Nephron (organoid): ENCODE measurements at regions not wholly inside any gene's neighbourhood (a gene's known extent, or its start where the extent isn't known, plus 50 kb on each side); places are given as distances from the start of the nearest gene placed in this dataset.

Source experiments
- H3K27ac Mint-ChIP-seq, 3 experiments: 2 replicates each; pipeline ENCODE4 v1.8.0; 2020; ENCODE audit warnings: mixed read lengths in 3 of 3, mild to moderate bottlenecking in 2 of 3, moderate library complexity in 1 of 3
- H3K27me3 Mint-ChIP-seq: 2 replicates; pipeline ENCODE4 v1.8.0; 2021; ENCODE audit warnings: low read depth, mild to moderate bottlenecking, moderate library complexity, mixed read lengths
- H3K36me3 Mint-ChIP-seq: 2 replicates; pipeline ENCODE4 v1.8.0; 2020; ENCODE audit warnings: low read depth, mixed read lengths
- H3K4me1 Mint-ChIP-seq: 2 replicates; pipeline ENCODE4 v1.8.0; 2020; ENCODE audit warnings: mixed read lengths
- H3K4me3 Mint-ChIP-seq, 3 experiments: 2 replicates each; pipeline ENCODE4 v1.8.0; 2020; ENCODE audit warnings: mild to moderate bottlenecking in 3 of 3, mixed read lengths in 3 of 3, moderate library complexity in 2 of 3
- H3K9me3 Mint-ChIP-seq: 2 replicates; pipeline ENCODE4 v1.8.0; 2020; ENCODE audit warnings: mixed read lengths
- TF ChIP-seq, protein P1 (sequence below), 3 experiments: fragments of 200-600 bp; sonication (generic); IDR thresholded peaks; one replicate each; pipeline ENCODE4 v1.5.0; 2021; ENCODE audit warnings: antibody characterized with exemption in 3 of 3; ENCODE audit not compliant: unreplicated experiment in 3 of 3

DNA sequence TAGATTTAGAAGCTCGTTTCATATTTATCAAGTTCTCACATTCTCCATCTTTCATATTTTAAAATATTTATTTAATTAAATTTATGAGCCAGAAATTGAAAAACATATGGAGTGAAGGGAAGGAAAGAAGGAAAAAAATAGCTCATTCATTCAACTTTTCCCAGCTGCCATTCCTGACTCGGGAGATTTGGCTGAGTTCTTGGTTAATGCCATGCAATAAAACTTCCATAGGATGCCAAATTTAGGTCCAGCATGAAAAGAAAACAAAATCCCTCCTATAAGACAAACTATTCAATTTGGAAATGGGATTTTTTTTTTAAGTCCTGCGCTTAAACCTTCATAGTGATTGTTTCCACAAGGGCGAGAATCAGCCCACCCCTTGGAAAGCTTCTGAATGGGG lies 426.1 kb upstream of the TNP1 start:
- Mint-ChIP-seq H3K27ac (peak overlapping the region in 2 of 3 experiments; percentile 23 to 33), H3K36me3 (peaks cover 16% of the 10 kb centered on the region), H3K27me3 (no peaks in the 10 kb centered on the region), H3K9me3 (peaks cover 9% of the 10 kb centered on the region), H3K4me3 (no peak overlapping the region), H3K4me1 (peaks cover 59% of the 10 kb centered on the region)
- TF ChIP-seq, protein P1, sequence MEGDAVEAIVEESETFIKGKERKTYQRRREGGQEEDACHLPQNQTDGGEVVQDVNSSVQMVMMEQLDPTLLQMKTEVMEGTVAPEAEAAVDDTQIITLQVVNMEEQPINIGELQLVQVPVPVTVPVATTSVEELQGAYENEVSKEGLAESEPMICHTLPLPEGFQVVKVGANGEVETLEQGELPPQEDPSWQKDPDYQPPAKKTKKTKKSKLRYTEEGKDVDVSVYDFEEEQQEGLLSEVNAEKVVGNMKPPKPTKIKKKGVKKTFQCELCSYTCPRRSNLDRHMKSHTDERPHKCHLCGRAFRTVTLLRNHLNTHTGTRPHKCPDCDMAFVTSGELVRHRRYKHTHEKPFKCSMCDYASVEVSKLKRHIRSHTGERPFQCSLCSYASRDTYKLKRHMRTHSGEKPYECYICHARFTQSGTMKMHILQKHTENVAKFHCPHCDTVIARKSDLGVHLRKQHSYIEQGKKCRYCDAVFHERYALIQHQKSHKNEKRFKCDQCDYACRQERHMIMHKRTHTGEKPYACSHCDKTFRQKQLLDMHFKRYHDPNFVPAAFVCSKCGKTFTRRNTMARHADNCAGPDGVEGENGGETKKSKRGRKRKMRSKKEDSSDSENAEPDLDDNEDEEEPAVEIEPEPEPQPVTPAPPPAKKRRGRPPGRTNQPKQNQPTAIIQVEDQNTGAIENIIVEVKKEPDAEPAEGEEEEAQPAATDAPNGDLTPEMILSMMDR (IDR thresholded peaks at IDR 0.05; ENCODE audit: unreplicated experiment in 3 of 3), result no peak

DNA sequence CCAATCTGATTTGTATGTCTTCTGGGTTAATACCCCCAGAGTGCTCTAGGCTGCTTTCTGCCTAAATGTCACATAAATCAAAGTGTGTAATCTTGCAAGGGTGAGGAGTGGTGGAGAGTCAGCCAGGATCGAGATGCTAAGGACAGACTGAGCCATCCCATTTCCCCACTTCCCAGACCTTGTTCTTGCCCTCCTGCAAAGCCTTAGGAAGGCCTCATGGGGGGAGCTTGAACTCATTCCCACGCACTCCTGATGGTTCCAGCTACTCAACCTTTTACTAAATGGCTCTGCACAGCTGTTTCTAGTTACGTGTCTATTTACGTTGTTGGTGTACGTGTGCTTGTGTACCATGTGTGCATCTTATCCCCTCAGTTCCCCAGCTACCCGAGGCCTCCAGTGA lies 423.6 kb upstream of the TNP1 start:
- Mint-ChIP-seq H3K27me3 (no peaks in the 10 kb centered on the region), H3K36me3 (peaks cover 13% of the 10 kb centered on the region), H3K9me3 (peaks cover 6% of the 10 kb centered on the region), H3K4me3 (no peak overlapping the region), H3K27ac (peak overlapping the region; percentile 76 to 94 (median 87)), H3K4me1 (peaks cover 62% of the 10 kb centered on the region)
- TF ChIP-seq, protein P1 (IDR thresholded peaks at IDR 0.05; ENCODE audit: unreplicated experiment in 3 of 3), result no peak

DNA sequence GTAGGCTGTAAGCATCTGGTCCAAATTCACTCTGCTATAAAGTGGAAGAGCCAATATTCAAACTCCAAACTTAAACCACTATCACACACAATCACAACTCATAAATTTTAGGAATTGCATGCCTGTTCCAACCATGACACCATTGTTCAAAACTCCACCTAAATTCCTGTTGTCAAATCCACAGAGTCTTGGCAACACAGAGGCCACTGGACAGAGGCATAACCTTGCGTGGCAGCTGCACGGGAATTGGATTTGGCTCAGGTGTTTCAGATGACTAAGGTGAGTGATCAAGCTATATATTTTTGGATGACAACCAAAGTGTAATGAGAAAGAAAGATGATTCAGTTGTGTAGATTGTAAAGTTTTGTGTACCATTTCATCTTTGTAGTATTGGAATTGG lies 422.7 kb upstream of the TNP1 start:
- peak overlapping the region in 2 of 3 experiments; percentile 87 to 94 for H3K27ac Mint-ChIP-seq
- peaks cover 70% of the 10 kb centered on the region for H3K4me1 Mint-ChIP-seq
- no peak overlapping the region for H3K4me3 Mint-ChIP-seq
- H3K9me3 Mint-ChIP-seq, result peaks cover 2% of the 10 kb centered on the region
- H3K27me3 Mint-ChIP-seq, result no peaks in the 10 kb centered on the region
- TF ChIP-seq, protein P1 (IDR thresholded peaks at IDR 0.05; ENCODE audit: unreplicated experiment in 3 of 3), result no peak
- H3K36me3 Mint-ChIP-seq, result peaks cover 8% of the 10 kb centered on the region

DNA sequence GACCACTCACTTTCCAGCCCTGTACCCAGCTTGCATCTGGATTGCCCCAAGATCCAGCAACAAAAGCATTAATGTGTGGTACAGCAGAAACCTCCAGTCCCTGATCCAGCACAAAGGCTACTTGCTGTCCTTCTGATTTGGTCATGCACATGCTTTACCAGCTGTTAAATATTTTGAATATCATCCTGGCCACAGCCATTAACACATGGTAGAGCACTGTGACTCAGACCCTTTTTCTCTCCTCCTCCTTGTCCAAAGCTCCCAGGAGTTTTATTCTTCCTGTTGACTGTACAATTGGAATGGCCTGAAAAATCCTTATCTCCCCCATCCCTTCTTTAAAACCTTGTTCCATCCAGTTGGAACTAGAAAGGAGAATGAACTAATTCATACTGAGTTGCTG lies 419.7 kb upstream of the TNP1 start:
- peak overlapping the region in 2 of 3 experiments; percentile 64 to 66 for H3K27ac Mint-ChIP-seq
- no peak overlapping the region for H3K4me3 Mint-ChIP-seq
- TF ChIP-seq, protein P1 (IDR thresholded peaks at IDR 0.05; ENCODE audit: unreplicated experiment in 3 of 3), result no peak
- H3K36me3 Mint-ChIP-seq, result no peaks in the 10 kb centered on the region
- H3K4me1 Mint-ChIP-seq, result peaks cover 50% of the 10 kb centered on the region
- H3K9me3 Mint-ChIP-seq, result no peaks in the 10 kb centered on the region
- H3K27me3 Mint-ChIP-seq, result peaks cover 5% of the 10 kb centered on the region

DNA sequence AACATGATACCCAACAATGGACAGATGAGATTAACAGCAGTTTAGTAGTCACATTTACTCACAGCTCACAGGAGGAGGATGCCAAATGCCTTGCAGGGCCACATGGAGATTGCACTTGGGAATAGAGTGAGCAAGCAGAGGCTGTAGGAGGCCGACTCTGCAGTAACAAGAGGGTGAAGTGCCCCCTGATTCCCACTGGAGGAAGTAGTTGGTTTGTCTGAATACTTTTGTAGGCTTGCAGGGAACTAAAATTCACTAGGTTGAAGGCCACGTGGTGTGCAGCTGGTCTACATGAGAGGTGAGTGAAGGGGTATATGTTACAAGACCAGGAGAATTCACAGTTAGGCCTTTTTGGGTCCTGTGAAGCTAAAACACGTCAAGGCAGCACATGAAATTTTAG lies 419.3 kb upstream of the TNP1 start:
- TF ChIP-seq, protein P1 (IDR thresholded peaks at IDR 0.05; ENCODE audit: unreplicated experiment in 3 of 3), result no peak
- Mint-ChIP-seq H3K27me3 (peaks cover 5% of the 10 kb centered on the region), H3K4me1 (peaks cover 48% of the 10 kb centered on the region), H3K27ac (peak overlapping the region in 2 of 3 experiments; percentile 64 to 66), H3K4me3 (no peak overlapping the region), H3K36me3 (no peaks in the 10 kb centered on the region), H3K9me3 (no peaks in the 10 kb centered on the region)

DNA sequence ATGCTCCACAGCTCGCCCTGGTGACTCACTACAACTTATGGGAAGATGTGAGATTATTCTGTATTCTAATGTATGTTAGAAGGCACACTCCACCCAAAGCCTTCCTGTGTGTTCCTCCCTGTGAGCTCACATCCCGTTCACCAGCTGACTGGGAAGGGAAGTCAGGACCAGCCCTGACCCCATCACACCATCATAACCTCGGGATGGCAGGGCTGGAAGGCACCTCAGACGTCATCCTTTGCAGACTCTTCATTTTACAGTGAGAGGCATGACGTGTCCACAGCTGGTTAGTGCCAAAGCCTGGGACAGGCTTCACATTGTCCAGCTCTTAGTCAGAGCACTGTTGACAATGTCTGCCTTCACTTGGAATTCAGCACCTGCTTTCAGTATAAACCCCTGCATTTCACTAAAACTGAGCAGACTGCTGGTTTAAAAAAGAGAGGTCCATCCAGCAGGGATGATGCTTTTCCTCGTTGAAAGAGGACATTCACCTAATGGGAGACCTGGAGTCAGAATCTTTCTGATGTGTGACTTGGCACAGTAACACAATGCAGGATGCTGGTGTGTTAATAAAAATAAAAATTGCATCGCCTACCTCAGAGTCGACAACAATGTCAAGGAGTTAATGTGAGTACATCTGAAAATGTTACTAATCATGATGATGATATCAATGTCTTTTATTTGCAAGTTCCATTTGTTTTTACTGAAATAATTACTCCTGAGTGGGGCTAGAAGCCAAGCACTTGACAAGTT lies 418.0 kb upstream of the TNP1 start:
- TF ChIP-seq, protein P1 (IDR thresholded peaks at IDR 0.05; ENCODE audit: unreplicated experiment in 3 of 3), result no peak
- H3K9me3 Mint-ChIP-seq, result no peaks in the 10 kb centered on the region
- peak overlapping the region; percentile 52 to 66 (median 64) for H3K27ac Mint-ChIP-seq
- H3K27me3 Mint-ChIP-seq, result peaks cover 5% of the 10 kb centered on the region
- H3K4me3 Mint-ChIP-seq, result no peak overlapping the region
- H3K36me3 Mint-ChIP-seq, result no peaks in the 10 kb centered on the region
- H3K4me1 Mint-ChIP-seq, result peaks cover 41% of the 10 kb centered on the region
